Lower leg skin (tissue), 4 donors: ENCODE measurements at regions not wholly inside any gene's neighbourhood (a gene's known extent, or its start where the extent isn't known, plus 50 kb on each side); places are given as distances from the start of the nearest gene placed in this dataset.
"Not testable (repeated sequence)": the region's sequence is repeated elsewhere in the genome, so short reads cannot be mapped to it uniquely, and the experiment has no call there.

ENCODE experiments used
- DNase-seq, 2 donors: peaks; one replicate each; pipeline ENCODE4 v3.0.0-alpha.2; 2019; ENCODE audit warnings: low spot score in 2 of 2
- H3K4me3 ChIP-seq: fragments of 200-600 bp; sonication (generic); 2 replicates; pipeline ENCODE4 v1.5.1; 2017; ENCODE audit warnings: mild to moderate bottlenecking, low read depth; ENCODE audit not compliant: poor library complexity, severe bottlenecking
- CTCF ChIP-seq, 3 donors: fragments of 450-650 bp; IDR thresholded peaks; one replicate each; pipeline ENCODE4 v1.5.1; 2016; ENCODE audit warnings: antibody characterized with exemption in 3 of 3, mild to moderate bottlenecking in 3 of 3, moderate library complexity in 2 of 3
- POLR2A ChIP-seq, 2 donors: fragments of 450-650 bp; IDR thresholded peaks; one replicate each; pipeline ENCODE4 v1.6.1; 2016 to 2017; ENCODE audit warnings: antibody characterized with exemption in 2 of 2, mild to moderate bottlenecking in 1 of 2, moderate library complexity in 1 of 2
- WGBS, 2 donors: methylation state at CpG; one replicate each; pipeline ENCODE4 v1.1.5; 2018; 5-methylcytosine and 5-hydroxymethylcytosine counted together
- intact Hi-C: fragments of 100-400 bp; cut with DNase I; formaldehyde crosslinking; loops from one replicate; pipeline ENCODE4 v1.15.0; 2023; ENCODE audit warnings: low total_unique reads

GRCh38 chr14:53719536-53719935 is 237.1 kb downstream of the BMP4 start:
- TF ChIP-seq POLR2A (IDR thresholded peaks at IDR 0.05) = no peak
- 61 to 67% methylated on average over 1 of the region's 1 CpG for WGBS, 2 donors
- H3K4me3 ChIP-seq = no peak overlapping the region
- intact Hi-C loops = no loop called here
- no peak for DNase-seq

GRCh38 chr14:53716578-53716977 is 240.0 kb downstream of the BMP4 start:
- no peak overlapping the region for H3K4me3 ChIP-seq
- no peak for DNase-seq
- 56 to 58% methylated on average over 6 of the region's 6 CpGs for WGBS, 2 donors
- intact Hi-C loops = no loop called here
- no peak for TF ChIP-seq CTCF (IDR thresholded peaks at IDR 0.05)
- TF ChIP-seq POLR2A (IDR thresholded peaks at IDR 0.05) = no peak

- DNase-seq = no peak
- TF ChIP-seq POLR2A (IDR thresholded peaks at IDR 0.05) (no peak), CTCF (IDR thresholded peaks at IDR 0.05) (no peak)
Observed at GRCh38 chr14:53715193-53715721, 241.4 kb downstream of the BMP4 start.

GRCh38 chr14:53714495-53715192 is 242.0 kb downstream of the BMP4 start:
- no peak overlapping the region for H3K4me3 ChIP-seq
- intact Hi-C loops = no loop called here
- TF ChIP-seq CTCF (IDR thresholded peaks at IDR 0.05) (no peak), POLR2A (IDR thresholded peaks at IDR 0.05) (no peak)
- WGBS, 2 donors = 15 to 19% methylated on average over 5 of the region's 5 CpGs
- DNase-seq = no peak

More at GRCh38 chr14:53715193-53715721, 241.4 kb downstream of the BMP4 start:
- intact Hi-C loops = no loop called here
- WGBS, 2 donors = 13 to 20% methylated on average over 3 of the region's 3 CpGs
- H3K4me3 ChIP-seq = no peak overlapping the region

GRCh38 chr14:53712901-53713300 is 243.7 kb downstream of the BMP4 start:
- 87 to 93% methylated on average over 3 of the region's 3 CpGs for WGBS, 2 donors
- H3K4me3 ChIP-seq, DNase-seq, intact Hi-C loops: not testable (repeated sequence)

GRCh38 chr14:53711205-53711604 is 245.4 kb downstream of the BMP4 start:
- no peak overlapping the region for H3K4me3 ChIP-seq
- intact Hi-C loops = no loop called here
- DNase-seq = no peak
- WGBS, 2 donors = 87% methylated on average over 4 of the region's 4 CpGs
- TF ChIP-seq CTCF (IDR thresholded peaks at IDR 0.05) = no peak
- TF ChIP-seq POLR2A (IDR thresholded peaks at IDR 0.05) = no peak

GRCh38 chr14:53710615-53711014 is 246.0 kb downstream of the BMP4 start:
- no peak overlapping the region for H3K4me3 ChIP-seq
- intact Hi-C loops = no loop called here
- no peak for DNase-seq
- TF ChIP-seq POLR2A (IDR thresholded peaks at IDR 0.05) = no peak
- 76% methylated on average over 4 of the region's 4 CpGs for WGBS, 2 donors
